Lower leg skin (tissue), 3 donors: ENCODE measurements at regions not wholly inside any gene's neighbourhood (a gene's known extent, or its start where the extent isn't known, plus 50 kb on each side); places are given as distances from the start of the nearest gene placed in this dataset.

Experiments used
- CTCF ChIP-seq, 3 donors: fragments of 450-650 bp; IDR thresholded peaks; one replicate each; pipeline ENCODE4 v1.5.1; 2016; ENCODE audit warnings: antibody characterized with exemption in 3 of 3, mild to moderate bottlenecking in 3 of 3, moderate library complexity in 2 of 3
- POLR2A ChIP-seq, 2 donors: fragments of 450-650 bp; IDR thresholded peaks; one replicate each; pipeline ENCODE4 v1.6.1; 2016 to 2017; ENCODE audit warnings: antibody characterized with exemption in 2 of 2, mild to moderate bottlenecking in 1 of 2, moderate library complexity in 1 of 2

- TF ChIP-seq POLR2A (IDR thresholded peaks at IDR 0.05) (no peak), CTCF (IDR thresholded peaks at IDR 0.05) (no peak)
These were observed 299.0 kb downstream of the KLF12 start for GRCh38 chr13:73835138-73835721.
